Fibroblast of skin of right quadriceps (primary cell): ENCODE measurements at regions not wholly inside any gene's neighbourhood (a gene's known extent, or its start where the extent isn't known, plus 50 kb on each side); places are given as distances from the start of the nearest gene placed in this dataset.

Experiments
- DNase-seq: peaks from one replicate; pipeline ENCODE4 v3.0.0-alpha.2; 2013

- no peak for DNase-seq
These were observed 124.2 kb upstream of the MSX1 start for GRCh38 chr4:4735136-4735750.

GRCh38 chr4:4734425-4734824, 125.0 kb upstream of the MSX1 start:
- DNase-seq = no peak

- no peak for DNase-seq
These were observed 125.8 kb upstream of the MSX1 start for GRCh38 chr4:4733663-4734062.

DNA sequence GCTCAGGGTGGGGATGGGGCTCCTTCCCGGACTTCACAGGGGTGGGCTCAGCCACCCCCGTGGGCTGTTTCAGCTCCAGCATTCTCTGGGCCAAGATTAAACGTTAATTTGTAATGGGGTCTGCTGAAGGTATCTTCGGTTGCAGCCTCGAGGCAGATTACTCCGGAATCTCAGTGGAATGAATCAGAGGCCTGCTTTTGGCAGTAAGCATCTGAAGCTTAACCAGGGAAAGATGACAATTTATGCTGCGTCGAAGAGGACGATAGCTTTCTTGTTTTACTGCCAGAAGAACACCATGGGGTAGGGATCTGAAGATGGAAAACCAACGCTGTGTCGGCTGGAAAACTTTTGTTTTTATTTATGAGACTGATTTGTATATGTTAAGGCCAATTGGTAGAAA, 129.2 kb upstream of the MSX1 start:
- no peak for DNase-seq

DNA sequence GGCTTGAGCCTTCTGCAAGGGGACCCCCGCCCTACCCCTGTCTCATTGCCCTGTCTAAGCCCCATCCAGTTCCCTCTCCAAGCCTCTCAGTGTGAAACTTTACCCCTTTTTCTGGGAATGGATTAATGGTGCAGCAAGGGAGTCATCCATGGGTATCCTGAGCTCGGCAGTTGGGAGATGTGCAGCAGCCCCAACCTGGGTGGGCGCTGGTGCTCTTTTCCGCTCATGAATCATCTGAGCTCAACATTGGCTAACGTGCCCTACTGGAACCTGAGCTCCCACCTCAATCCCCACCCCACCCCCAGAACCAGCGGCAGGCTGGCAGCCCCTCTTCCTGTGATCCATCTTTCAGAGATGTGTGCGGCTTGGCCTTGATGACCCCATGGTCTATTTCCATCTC, 130.3 kb upstream of the MSX1 start:
- no peak for DNase-seq

GRCh38 chr4:4727536-4727935, 131.9 kb upstream of the MSX1 start:
- DNase-seq = no peak

- no peak for DNase-seq
These were observed 133.4 kb upstream of the MSX1 start for GRCh38 chr4:4726051-4726450.

DNA sequence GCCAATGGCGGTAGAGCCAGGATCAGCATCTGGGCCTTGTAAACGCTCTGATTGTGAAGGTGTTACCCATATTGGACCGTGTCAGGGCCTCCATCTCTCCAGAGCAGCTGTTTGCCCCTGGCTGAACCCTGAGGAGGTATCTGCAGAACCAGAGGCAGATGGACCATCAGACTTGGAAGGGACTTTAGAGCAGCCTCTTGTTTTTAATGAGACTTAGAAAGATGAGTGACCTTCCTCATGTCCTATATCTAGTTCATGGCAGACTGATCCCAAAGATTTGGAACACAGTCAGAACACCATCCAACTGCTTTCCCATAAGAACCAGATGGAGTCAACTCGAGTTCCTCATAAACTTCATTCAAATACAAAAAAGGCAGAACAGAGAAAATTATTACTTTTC, 135.1 kb upstream of the MSX1 start:
- DNase-seq = no peak

GRCh38 chr4:4721636-4722035, 137.8 kb upstream of the MSX1 start:
- DNase-seq = no peak

GRCh38 chr4:4720646-4721045, 138.8 kb upstream of the MSX1 start:
- DNase-seq = no peak

DNA sequence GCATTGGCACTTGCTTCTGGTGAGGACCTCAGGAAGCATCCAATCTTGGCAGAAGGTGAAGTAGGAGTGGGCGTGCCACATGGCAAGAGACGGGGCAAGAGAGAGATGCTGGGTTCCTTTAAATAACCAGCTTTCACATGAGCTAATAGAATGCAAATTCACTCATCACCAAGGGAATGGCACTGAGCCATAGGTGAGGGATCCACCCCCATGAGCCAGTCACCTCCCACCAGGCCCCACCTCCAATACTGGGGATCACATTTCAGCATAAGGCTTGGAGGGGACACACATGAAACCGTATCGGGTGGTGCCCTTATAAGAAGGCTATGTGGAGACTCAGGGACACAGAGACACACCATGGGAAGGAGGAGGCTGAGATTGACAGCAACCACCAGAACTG, 140.0 kb upstream of the MSX1 start:
- peak; percentile 37 for DNase-seq

DNA sequence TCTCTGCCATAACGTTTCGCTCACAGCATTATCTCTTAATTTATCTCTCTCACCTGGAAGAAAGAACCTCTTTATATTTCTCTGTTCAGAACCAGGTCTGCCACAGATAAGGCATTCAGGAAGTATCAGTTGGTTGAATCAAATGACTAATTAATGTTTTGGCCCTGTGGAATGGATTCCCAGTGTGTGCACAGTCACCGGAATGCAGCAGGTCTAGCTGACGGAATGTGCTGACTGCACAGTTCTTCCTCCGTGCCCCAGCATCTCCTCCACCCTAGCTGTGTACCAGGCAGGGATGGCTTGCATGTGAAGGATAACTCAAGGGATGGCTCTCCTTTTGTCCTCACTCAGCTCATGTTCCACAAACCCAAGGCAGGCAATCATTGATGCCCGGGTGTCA, 141.8 kb upstream of the MSX1 start:
- no peak for DNase-seq

DNA sequence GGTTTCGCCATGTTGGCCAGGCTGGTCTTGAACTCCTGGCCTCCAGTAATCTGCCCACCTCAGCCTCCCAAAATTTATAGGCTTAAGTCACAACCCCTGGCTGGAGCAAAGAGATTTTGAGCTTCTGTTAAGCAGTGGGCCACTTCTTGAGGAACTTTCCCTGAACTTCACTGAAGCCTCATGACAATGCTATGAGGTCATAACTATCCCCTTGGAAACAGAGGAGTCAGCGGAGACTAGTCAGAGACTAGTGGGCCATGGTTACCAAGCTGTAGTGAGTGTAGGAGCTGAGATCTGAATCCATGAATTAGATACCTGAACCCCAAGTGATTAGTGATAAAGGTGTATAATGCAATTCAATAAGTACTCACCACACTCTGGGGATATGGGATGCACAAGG, 145.1 kb upstream of the MSX1 start:
- DNase-seq = peak; percentile 47

- no peak for DNase-seq
These were observed 146.5 kb upstream of the MSX1 start for GRCh38 chr4:4712800-4713528.

DNA sequence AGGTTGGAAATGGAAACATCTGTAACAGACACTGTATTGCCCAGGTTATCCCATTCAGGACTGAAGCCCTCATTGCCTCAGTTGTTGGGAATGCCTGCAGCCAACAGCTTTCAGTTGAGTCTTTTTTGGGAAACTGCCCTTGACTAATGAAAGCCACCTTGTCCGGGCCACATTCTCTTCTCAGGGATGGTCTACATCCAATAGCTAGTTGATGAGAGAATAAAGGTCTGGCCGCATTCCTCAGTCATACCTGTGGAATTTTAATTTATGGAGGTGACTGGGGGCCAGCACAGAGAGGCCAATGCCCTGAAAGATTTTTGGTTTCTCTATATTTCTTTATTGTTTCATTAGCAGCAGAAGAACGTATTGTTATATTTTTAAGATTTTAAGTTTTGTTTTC, 147.6 kb upstream of the MSX1 start:
- DNase-seq = no peak

DNA sequence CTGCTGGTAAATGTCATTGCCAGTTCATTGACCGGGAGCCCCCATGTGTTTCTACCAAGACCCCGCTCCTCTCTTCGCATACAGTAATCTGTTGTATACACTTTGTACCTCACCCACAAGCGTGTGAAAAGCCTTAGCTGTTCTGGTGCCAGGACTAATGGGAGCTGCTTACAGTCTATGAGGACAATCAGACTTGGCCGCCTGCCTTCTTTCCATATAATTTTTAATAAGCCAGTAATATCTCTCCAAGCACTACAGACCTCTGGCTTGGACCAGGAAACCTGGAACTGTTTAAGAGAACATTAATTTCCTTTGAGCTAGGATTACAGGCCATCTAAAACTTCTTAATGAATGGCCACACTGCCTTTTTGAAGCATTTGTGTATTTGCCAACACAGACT, 149.7 kb upstream of the MSX1 start:
- DNase-seq = no peak

DNA sequence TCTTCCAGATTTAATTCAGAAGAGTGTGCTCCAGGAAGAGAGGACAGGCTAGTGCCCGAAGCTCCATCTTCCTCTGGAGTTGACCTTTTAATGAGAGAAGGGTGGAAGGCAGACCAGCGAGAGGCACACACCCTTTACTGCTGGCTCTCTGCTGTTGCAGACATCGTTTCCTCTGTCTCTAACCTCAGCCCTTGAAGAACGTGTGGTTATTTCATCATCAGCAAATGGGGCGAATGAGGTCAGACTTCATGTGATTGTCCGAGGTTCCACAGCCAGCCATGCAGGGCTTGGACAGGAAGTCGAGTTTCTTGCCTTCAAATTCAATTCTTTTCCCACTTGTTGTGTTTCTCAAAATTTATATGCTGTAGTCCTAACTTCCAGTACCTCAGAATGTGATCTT, 155.2 kb upstream of the MSX1 start:
- DNase-seq = no peak

- no peak for DNase-seq
These were observed 155.7 kb upstream of the STX18 start for GRCh38 chr4:4697584-4697983.

DNA sequence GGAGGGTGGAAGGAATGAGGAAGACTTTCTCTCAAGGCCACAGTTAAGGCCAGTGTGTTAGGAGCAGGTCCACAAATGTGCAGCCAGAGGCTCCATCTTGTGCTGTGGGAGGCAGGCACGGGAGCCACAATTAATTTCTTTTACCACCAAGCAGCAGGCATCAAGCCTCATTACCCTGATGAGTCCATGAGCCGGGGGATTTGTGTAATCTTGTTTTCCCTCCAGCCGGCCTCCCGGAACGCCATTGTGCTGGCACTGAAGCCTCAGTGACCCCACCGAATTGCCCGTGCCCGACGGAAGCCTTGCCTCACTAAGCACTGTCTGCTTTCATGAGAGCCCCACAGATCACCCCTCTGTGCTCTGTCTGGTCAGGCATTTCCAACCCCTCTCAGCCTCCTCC, 154.7 kb upstream of the STX18 start:
- no peak for DNase-seq

DNA sequence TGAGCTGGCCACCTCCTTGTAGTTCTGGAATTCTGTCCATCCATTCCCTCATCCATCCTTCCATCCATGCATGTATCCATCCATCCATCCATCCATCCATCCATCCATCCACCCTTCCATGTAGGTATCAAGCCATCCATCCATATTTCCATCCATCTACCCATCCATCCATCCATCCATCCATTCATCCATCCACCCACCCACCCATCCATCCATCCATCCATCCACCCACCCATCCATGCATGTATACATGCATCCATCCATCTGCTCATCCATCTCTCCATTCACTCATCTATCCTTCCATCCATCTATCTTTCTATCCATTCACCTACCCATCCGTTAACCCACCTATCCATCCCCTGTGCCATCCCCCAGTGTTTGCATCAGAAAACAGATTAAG, 153.6 kb upstream of the STX18 start:
- no peak for DNase-seq

DNA sequence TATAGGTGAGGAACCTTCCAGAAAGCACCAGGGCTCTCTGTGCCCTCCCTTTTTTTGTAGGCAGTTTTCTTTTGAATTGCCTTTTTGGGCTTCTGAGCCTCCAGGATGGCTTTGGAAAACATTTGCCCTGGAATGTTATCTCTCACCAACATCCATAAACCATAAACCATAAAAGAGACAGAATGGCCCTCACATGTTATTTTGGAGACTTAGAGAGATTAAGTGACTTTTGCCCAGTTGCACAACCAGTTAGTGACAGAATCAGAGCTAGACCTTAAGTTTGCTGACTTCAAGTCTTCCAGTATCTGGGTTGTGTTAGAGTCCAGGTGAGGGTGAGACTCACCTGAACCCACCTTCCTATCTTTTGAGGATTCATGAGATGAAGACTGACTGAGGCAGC, 153.0 kb upstream of the STX18 start:
- DNase-seq = no peak

DNA sequence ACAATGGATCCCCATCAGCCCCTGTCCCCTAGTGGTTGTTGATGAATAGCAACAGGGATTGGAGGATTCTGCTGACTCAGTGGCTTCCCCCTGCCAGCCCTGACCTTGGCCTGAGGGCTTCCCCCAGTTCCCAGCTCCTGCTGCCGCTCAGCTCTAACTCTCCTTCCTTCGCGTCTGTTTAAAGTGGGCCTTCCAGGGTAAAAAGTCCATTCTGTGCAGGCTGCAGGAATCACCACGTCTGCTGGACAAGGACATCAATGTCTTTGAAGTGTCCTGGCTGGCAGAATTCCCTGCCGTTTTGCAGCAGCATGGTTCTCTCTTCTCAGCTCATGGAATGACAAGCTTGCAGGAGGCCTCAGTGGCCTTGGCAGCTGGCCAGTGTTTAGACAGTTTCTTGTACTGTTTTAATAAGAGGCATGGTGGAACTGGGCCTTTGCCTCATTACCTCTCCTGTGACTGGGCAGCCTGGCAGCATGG, 152.5 kb upstream of the STX18 start:
- peak; percentile 49 for DNase-seq

DNA sequence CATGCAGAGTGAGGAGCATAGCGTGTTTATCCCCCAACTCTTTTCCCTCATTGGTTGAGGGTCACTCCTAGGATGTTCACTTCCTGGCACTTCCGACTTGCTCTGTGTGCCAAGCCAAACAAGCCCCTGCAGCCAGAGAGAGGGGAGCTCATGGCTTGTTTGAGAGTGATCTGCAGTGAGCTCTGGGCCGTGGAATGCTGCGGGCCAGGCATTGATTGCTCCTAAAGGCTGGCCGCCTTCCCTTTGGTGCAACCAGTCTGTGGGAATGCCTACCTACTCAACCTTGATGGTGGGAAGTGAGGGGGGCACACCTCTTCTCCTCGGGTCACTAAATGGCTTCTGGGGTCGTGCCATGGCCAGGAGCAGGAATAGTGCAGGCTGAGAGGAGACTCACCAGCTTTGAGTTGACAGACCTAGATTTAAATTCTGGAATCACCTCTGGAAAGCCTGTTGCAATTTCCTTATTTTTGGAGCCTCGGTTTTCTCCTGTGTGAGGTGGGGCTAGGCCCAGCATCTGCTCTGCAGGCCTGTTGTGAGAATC, 152.0 kb upstream of the STX18 start:
- no peak for DNase-seq

- DNase-seq = no peak
These were observed 151.4 kb upstream of the STX18 start for GRCh38 chr4:4693258-4693657.

DNA sequence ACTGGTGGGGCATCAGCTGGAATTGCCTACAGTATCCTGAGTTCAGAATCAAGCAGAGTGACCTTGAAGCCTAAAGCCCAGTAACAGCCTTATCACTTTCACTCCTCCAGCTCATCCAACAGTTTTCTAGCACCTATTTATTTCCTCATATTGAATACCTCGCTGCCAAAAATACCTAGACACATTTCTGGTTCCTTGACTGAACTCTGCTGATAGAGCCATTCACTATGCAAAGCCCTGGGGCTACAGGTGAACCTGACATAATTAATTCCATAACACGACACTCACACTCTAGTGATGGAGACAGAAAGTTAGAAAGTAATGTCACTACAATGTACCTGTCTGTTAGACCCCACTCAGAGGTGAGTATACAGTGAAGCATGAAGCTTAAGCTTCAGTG, 149.0 kb upstream of the STX18 start:
- no peak for DNase-seq
